Neural cell (in vitro differentiated cells): ENCODE measurements at regions not wholly inside any gene's neighbourhood (a gene's known extent, or its start where the extent isn't known, plus 50 kb on each side); places are given as distances from the start of the nearest gene placed in this dataset.

ENCODE experiments used
- H2AFZ ChIP-seq: fragments of 200-600, 300-800 bp; sonication (generic), shearing (Covaris generic); 2 replicates; pipeline ENCODE4 v1.6.0; 2014; ENCODE audit warnings: low read depth, mild to moderate bottlenecking, antibody characterized with exemption, low read length, moderate library complexity
- H3F3A ChIP-seq: fragments of 200-600 bp; shearing (Covaris generic); 2 replicates; pipeline ENCODE4 v1.6.1; 2016; ENCODE audit warnings: mild to moderate bottlenecking, moderate library complexity, mixed read lengths, antibody characterized with exemption, low read length; ENCODE audit not compliant: insufficient read depth, poor library complexity, severe bottlenecking
- H3K27ac ChIP-seq: fragments of 200-600, 300-800 bp; sonication (generic), shearing (Covaris generic); 2 replicates; pipeline ENCODE4 v1.5.1; 2014; ENCODE audit warnings: mild to moderate bottlenecking, low read length, moderate library complexity
- H3K27me3 ChIP-seq: fragments of 300-800, 200-600 bp; sonication (generic), shearing (Covaris generic); 2 replicates; pipeline ENCODE4 v1.6.0; 2014; ENCODE audit warnings: mild to moderate bottlenecking, low read depth, low read length, moderate library complexity; ENCODE audit not compliant: insufficient read depth
- H3K36me3 ChIP-seq: fragments of 300-800, 200-600 bp; sonication (generic), shearing (Covaris generic); 2 replicates; pipeline ENCODE4 v1.5.1; 2014; ENCODE audit warnings: mild to moderate bottlenecking, antibody characterized with exemption, low read length, moderate library complexity; ENCODE audit not compliant: insufficient read depth
- H3K4me2 ChIP-seq: fragments of 300-800, 200-600 bp; sonication (generic), shearing (Covaris generic); 2 replicates; pipeline ENCODE4 v1.6.0; 2014; ENCODE audit warnings: mild to moderate bottlenecking, low read length
- H3K4me3 ChIP-seq: fragments of 300-800, 200-600 bp; sonication (generic), shearing (Covaris generic); 2 replicates; pipeline ENCODE4 v1.5.1; 2014; ENCODE audit warnings: mild to moderate bottlenecking, low read length, moderate library complexity
- H3K79me2 ChIP-seq: fragments of 200-600 bp; shearing (Covaris generic); replicated peaks from 2 replicates; pipeline ENCODE4 v1.6.0; 2014; ENCODE audit warnings: mild to moderate bottlenecking, low read length, moderate library complexity; ENCODE audit not compliant: insufficient read depth
- H3K9ac ChIP-seq: fragments of 300-800, 200-600 bp; sonication (generic), shearing (Covaris generic); 2 replicates; pipeline ENCODE4 v1.6.1; 2016; ENCODE audit warnings: mild to moderate bottlenecking, low read length, mixed read lengths
- H3K9me2 ChIP-seq: fragments of 200-600 bp; shearing (Covaris generic); 2 replicates; pipeline ENCODE4 v1.6.1; 2016; ENCODE audit warnings: mild to moderate bottlenecking, low read length, mixed read lengths; ENCODE audit not compliant: insufficient read depth
- H3K9me3 ChIP-seq: fragments of 200-600, 300-800 bp; sonication (generic), shearing (Covaris generic); 2 replicates; pipeline ENCODE4 v1.6.1; 2016; ENCODE audit warnings: mild to moderate bottlenecking, mixed run types, low read length, moderate library complexity, mixed read lengths
- H4K20me1 ChIP-seq: fragments of 200-600 bp; shearing (Covaris generic); 2 replicates; pipeline ENCODE4 v1.6.1; 2016; ENCODE audit warnings: mild to moderate bottlenecking, mixed run types; ENCODE audit not compliant: insufficient read depth
- CTCF ChIP-seq: fragments of 450-650 bp; IDR thresholded peaks from 2 replicates; pipeline ENCODE4 v1.5.1; 2014; ENCODE audit warnings: antibody characterized with exemption, mild to moderate bottlenecking, moderate library complexity; ENCODE audit not compliant: poor library complexity, severe bottlenecking
- EP300 ChIP-seq: fragments of 450-650 bp; conservative IDR thresholded peaks from 2 replicates; pipeline ENCODE4 v1.6.1; 2014; ENCODE audit warnings: antibody characterized with exemption, mild to moderate bottlenecking, moderate library complexity; ENCODE audit not compliant: poor library complexity, severe bottlenecking
- EZH2 ChIP-seq: fragments of 200-600, 300-800 bp; shearing (Covaris generic), sonication (generic); IDR thresholded peaks from 2 replicates; pipeline ENCODE4 v1.6.1; 2014; ENCODE audit warnings: antibody characterized with exemption, low read length, borderline replicate concordance, mild to moderate bottlenecking; ENCODE audit not compliant: insufficient read depth, poor library complexity, severe bottlenecking
- MXI1 ChIP-seq: fragments of 450-650 bp; conservative IDR thresholded peaks from 2 replicates; pipeline ENCODE4 v1.6.1; 2014; ENCODE audit warnings: antibody characterized with exemption, mild to moderate bottlenecking; ENCODE audit not compliant: poor library complexity, severe bottlenecking
- POLR2AphosphoS5 ChIP-seq: IDR thresholded peaks from 2 replicates; pipeline ENCODE4 v1.6.1; 2012
- RAD21 ChIP-seq: fragments of 450-650 bp; conservative IDR thresholded peaks from 2 replicates; pipeline ENCODE4 v1.6.1; 2014; ENCODE audit warnings: antibody characterized with exemption, mild to moderate bottlenecking, moderate library complexity
- REST ChIP-seq: IDR thresholded peaks from 2 replicates; pipeline ENCODE4 v1.6.1; 2012; ENCODE audit warnings: borderline replicate concordance
- SMC3 ChIP-seq: fragments of 450-650 bp; conservative IDR thresholded peaks from 2 replicates; pipeline ENCODE4 v1.6.1; 2014; ENCODE audit warnings: antibody characterized with exemption, mild to moderate bottlenecking, moderate library complexity; ENCODE audit not compliant: poor library complexity
- TAF1 ChIP-seq: IDR thresholded peaks from 2 replicates; pipeline ENCODE4 v1.6.1; 2012; ENCODE audit warnings: low read depth

- Histone ChIP-seq H3K9ac (no peak overlapping the region), H3K9me2 (no peaks in the 10 kb centered on the region), H3K36me3 (no peaks in the 10 kb centered on the region), H2AFZ (no peak overlapping the region), H3K27me3 (no peaks in the 10 kb centered on the region), H3F3A (no peaks in the 10 kb centered on the region), H4K20me1 (no peaks in the 10 kb centered on the region), H3K27ac (no peak overlapping the region), H3K4me3 (no peak overlapping the region), H3K4me2 (no peak overlapping the region), H3K79me2 (no peaks in the 10 kb centered on the region), H3K9me3 (no peaks in the 10 kb centered on the region)
- TF ChIP-seq SMC3 (no peak), EP300 (no peak), POLR2AphosphoS5 (no peak), RAD21 (no peak), REST (no peak), MXI1 (no peak), CTCF (no peak), EZH2 (no peak), TAF1 (no peak)
Measured at GRCh38 chr18:61282926-61283325, 50.3 kb upstream of the CDH20 start.
